ENCODE measurements at regions not wholly inside any gene's neighbourhood (a gene's known extent, or its start where the extent isn't known, plus 50 kb on each side); places are given as distances from the start of the nearest gene placed in this dataset.
"Not testable (repeated sequence)": the region's sequence is repeated elsewhere in the genome, so short reads cannot be mapped to it uniquely, and the experiment has no call there.

DNA sequence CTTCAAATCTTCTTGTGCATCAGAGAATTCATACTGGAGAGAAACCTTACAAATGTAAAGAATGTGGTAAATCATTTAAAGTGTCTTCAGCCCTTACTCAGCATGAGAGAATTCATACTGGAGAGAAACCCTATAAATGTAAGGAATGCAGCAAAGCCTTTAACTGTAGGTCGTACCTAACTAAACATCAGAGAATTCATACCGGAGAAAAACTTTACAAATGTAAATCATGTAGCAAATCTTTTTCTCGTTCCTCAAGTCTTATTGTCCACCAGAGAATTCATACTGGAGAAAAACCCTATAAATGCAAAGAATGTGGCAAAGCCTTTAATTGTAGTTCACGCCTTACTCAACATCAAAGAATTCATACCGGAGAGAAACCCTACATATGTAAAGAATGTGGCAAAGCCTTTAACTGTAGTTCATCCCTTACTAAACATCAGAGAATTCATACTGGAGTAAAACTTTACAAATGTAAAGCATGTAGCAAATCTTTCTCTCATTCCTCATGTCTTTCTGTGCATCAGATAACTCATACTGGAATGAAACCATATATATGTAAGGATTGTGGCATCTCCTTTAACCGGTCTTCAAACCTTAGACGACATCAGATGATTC lies 118.5 kb upstream of the ZNF267 start:
- DNase-seq, result no peak

DNA sequence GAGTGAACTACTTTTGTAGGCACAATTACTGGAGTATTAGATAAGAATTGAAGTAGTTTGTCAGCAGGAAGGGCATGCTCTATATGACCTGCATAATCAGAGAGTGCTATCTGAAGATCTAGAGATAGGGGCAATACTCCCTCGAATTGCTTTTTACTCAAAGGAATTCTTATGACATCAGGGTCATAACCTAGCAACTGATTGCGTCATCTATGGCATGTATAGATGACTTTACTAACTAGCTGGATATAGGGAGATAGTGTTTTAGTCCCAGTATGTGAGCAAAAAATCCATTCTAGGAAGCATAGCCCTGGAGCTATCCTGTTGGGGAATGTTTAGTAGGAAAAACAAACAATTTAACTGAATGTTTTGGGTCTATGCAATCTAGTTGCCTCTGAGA lies 109.5 kb upstream of the ZNF267 start:
- DNase-seq, result no peak

DNA sequence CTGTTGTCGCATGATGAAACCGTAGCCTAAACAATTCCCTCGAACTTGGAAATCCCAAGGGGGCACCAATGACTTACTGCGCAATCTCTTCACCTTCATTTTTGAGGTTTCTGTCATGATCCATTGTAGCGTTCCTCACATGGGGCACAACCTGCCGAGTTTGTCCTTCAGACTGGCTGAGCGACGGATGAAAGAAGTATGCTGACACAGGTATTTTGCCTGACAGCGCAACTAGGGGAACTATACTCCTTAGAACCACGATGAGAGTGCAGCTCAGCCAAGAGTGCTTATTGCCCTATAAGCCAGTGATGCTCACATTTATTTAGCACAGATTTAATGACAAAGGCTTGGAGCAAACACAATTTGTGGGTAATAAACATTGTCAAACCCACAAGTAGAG lies 106.3 kb upstream of the ZNF267 start:
- no peak for DNase-seq

DNA sequence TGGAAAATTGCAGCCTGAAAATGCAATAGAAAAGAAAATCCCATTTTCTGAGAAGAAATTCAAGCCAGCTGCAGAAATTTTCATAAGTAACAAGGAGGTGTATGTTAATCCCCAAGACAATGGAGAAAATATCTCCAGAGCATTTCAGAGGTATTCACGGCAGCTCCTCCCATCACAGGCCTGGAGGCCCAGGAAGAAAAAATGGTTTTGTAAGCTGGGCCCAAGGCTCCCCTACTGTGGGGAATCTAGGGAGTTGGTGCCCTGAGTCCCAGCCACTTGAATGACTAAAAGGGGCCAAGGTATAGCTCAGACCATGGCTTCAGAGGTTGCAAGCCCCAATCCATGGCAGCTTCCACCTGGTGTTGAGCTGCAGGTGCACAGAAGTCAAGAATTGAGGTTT lies 93.3 kb upstream of the ZNF267 start:
- DNase-seq, result no peak

DNA sequence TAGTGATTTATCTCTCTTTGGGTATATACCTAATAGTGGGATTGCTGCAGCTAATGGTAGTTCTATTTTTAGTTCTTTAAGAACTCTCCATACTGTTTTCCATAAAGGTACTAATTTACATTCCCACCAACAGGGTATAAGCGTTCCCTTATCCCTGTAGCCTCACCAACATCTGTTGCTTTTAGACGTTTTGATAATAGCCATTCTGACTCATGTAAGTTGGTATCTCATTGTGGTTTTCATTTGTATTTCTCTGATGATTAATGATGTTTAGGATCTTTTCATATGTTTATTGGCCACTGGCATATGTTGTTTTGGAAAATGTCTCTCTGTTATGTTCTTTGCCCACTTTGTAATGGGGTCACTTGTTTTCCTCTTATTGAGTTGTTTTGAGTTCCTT lies 88.5 kb upstream of the ZNF267 start:
- no peak for DNase-seq

DNA sequence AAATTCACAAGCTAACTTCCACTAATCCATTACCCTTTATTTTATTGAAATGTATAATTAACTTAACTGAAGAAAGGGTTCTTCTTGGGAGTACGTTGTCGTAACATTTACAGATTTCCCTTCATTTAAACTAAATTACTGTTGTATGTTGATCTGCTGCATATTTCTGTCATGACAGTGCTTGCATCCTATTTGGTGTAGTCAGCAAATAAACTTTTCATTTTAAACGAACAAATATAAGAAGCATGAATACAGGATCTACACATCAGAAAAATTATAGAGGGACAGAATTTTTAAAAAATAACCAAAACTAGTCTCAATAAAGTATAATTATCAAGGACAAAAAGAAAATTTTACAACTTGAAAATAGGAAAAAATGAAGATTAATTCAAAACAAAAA lies 66.5 kb upstream of the ZNF267 start:
- no peak for DNase-seq

DNA sequence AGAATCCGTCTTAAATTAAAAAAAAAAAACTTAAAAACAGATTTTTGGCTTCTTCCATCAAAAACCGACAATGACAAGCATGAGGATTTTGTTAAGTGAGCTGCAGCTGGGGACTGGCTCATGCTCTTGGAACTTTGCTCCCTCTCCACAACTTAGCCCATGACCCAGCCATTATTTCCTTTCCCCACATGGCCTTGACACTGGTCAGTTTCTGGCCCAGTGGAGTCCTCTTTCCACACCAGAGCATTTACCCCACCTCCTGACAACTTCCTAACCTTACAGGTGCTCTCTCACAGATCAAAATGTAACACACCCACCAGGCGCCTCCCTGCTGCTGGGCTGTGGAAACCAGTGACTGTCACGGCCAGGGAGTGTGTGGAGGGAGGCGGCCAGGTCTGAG lies 62.7 kb upstream of the ZNF267 start:
- no peak for DNase-seq

DNA sequence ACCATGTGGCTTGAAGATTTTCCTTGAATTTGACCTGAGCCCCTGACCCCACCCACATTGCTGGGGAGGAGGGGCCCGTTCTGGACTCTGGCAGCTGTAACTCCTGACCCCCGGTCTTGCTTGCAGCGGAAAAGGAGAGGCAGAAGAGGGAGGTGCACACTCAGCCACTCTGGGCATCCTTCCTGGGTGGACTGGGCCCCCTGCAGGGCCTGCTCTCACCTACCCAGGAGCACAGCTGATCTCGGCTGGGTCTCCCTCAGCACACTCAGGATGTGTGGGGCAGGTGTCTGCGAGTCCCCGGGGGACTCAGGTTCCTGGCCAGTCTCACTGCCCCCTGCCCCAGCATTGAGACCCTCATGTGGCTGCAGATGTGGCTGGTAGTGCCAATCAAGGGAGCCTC lies 57.5 kb upstream of the ZNF267 start:
- not testable (repeated sequence) for DNase-seq

DNA sequence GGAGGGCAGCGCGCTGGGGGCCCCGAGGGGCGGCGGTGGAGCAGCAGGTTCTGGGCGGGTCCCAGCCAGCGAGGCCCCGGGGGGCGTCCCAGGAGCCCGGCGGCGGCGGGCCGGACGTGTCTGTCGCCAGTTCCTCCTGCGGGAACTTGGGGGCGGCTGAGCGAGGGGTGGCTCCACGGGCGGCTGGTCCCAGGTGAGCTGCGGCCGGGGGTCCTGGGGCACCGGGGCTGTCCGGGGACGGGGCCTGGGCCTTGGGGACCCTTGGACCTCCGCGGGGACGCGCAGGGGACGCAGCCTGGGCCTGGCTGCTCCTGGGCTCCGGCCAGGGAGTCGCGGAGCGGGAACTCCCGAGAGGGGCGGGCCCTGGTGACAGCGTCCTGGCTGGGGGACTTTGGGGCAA lies 54.2 kb upstream of the ZNF267 start:
- DNase-seq, result no peak

DNA sequence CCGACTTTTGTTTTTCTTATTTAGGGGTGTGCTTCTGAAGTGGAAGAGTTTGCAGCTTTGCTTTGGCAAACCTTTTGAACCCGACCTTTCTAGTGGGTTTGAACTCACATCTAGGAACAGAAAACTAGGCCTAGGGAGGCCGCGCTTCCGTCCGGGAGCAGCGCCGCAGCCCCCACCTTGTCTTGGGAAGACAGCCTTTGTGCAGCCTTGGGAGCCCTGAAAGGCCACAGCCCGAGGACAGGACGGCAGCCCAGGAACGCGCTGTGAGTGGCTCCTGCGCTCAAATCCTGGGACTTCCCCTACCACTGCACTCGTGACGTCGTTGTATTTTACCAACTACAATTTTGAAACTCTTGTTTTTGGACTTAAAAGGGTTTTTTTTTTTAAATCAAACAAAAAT lies 53.7 kb upstream of the ZNF267 start:
- DNase-seq, result no peak

Data from activated CD8-positive, alpha-beta memory T cell treated with anti-CD3 and anti-CD28 coated beads for 24 hours (primary cell).